ENCODE measurements at regions not wholly inside any gene's neighbourhood (a gene's known extent, or its start where the extent isn't known, plus 50 kb on each side); places are given as distances from the start of the nearest gene placed in this dataset.

DNA sequence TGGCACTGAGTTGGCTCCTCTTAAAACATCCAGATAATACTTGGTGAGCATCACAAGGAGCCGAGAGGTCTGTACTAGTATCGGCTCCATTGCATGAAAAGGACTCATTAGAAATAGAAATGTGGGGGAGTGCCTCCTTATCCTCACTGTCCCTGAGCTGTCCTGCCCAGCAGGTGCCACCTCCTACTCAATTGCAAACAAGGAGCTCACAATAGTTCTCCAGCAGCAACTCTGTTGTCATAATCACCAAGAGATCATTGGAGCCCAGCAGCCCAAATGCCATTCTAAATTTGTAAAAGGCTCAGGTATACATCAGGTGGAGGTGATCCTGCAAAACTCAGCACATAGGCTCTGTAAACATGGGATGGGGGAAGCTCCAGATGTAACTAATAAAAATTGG is 99.1 kb downstream of the PLK2 start:
- TF ChIP-seq EZH2 (IDR thresholded peaks at IDR 0.05; ENCODE audit: insufficient read depth, low read length) (no peak), CTCF (IDR thresholded peaks at IDR 0.05; ENCODE audit: insufficient read depth, low read depth, low read length) (no peak)
